ENCODE measurements at regions not wholly inside any gene's neighbourhood (a gene's known extent, or its start where the extent isn't known, plus 50 kb on each side); places are given as distances from the start of the nearest gene placed in this dataset.

DNA sequence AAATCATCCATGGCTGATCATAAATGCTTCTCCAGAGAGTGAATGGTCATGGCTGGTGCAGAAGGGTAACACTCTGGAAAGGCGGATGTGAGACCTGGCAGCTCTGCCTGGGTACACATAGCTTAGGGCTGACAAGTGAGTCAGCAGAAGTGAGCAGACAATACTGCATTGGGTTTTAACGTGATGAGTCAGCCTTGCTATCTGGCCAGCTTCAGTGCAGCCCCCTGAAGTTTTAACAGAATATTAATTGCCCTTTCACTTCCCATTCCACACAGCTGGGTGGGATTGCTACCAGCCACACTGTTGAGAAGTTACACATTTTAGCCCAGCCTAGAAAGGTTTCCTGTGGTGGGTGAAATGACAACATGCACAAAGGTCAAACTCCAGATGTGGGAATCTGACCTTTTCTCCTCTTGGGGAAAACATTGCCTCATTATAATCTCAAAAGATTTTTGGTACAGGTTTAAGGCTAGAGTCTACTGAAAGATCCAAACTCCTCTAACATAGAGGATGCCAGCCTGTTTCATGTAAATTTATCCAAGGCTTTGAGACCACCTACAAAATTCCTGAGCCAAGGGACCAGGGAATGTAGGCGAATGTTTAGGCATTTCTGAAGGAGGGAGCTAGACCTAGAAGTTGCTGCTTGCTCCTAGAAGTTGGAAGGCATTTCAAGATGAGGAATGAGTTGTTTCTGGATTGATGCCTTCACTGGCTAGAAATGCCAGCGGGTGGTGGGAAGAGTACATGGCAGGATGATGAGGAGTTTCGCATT lies 230.3 kb upstream of the PGRMC2 start (continued):
- TF ChIP-seq HNF4G (IDR thresholded peaks at IDR 0.05; ENCODE audit: borderline replicate concordance, low read depth, low read length), result peak; percentile 33; the same call in 1 of the 2 replicates
- no peak for TF ChIP-seq HNF4G (CRISPR knock-in tag; IDR thresholded peaks at IDR 0.05; ENCODE audit: borderline replicate concordance, low read depth)
- no peak for TF ChIP-seq ZNF3 (CRISPR knock-in tag; IDR thresholded peaks at IDR 0.05)
- TF ChIP-seq, protein P1, sequence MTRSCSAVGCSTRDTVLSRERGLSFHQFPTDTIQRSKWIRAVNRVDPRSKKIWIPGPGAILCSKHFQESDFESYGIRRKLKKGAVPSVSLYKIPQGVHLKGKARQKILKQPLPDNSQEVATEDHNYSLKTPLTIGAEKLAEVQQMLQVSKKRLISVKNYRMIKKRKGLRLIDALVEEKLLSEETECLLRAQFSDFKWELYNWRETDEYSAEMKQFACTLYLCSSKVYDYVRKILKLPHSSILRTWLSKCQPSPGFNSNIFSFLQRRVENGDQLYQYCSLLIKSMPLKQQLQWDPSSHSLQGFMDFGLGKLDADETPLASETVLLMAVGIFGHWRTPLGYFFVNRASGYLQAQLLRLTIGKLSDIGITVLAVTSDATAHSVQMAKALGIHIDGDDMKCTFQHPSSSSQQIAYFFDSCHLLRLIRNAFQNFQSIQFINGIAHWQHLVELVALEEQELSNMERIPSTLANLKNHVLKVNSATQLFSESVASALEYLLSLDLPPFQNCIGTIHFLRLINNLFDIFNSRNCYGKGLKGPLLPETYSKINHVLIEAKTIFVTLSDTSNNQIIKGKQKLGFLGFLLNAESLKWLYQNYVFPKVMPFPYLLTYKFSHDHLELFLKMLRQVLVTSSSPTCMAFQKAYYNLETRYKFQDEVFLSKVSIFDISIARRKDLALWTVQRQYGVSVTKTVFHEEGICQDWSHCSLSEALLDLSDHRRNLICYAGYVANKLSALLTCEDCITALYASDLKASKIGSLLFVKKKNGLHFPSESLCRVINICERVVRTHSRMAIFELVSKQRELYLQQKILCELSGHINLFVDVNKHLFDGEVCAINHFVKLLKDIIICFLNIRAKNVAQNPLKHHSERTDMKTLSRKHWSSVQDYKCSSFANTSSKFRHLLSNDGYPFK (CRISPR knock-in tag; IDR thresholded peaks at IDR 0.05; ENCODE audit: borderline replicate concordance), result no peak
- TF ChIP-seq CEBPG (CRISPR knock-in tag; IDR thresholded peaks at IDR 0.05), result 0 out of 2 replicates have a peak, but pooled peaks have one; percentile 10

DNA sequence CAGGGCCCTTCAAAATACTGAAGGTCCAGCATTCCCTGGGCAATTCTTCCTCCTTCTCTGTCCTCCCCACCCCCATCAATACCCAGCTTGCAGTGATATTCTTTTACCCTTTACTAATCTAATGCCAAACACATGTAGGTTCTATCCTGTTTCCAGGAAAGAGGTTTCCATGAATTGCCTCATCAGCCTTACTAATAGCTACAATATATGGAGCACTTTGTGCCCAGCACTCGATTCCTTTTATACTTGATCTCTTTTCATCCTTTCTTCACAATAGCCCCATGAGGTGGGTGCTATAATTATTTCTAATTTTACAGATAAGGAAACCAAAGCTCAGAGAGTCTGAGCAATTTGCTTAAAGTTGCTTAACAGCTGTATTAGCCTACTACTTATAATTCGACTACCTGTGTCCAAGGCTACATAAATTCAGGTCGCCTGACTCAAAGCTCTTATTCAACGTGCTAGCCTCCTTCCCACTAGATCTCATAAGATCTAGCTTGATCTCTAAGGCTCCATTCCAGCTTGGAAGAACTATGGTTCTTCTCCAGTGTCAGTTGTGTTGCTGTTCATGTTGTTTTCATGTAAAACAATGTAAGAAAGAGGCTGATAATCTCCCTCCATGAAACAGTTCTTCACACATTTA lies 229.6 kb upstream of the PGRMC2 start:
- H3K9ac ChIP-seq (ENCODE audit: insufficient read depth, low read depth, low read length), result no peak overlapping the region
- no peaks in the 10 kb centered on the region for H3K27me3 ChIP-seq (ENCODE audit: control insufficient read depth in 1 of 2, insufficient read depth in 2 of 2, low read length in 2 of 2)
- in situ Hi-C loops (cut with HindIII; ENCODE audit: extremely low pct_ligation_motif_present, low pct_unique_long_range_greater_than_20kb) (no loop called here), intact Hi-C loops (cut with micrococcal nuclease; ENCODE audit: unreplicated experiment) (no loop called here)
- no peaks in the 10 kb centered on the region for H3K9me3 ChIP-seq (ENCODE audit: low read length)
- H3K4me3 ChIP-seq (replicated peaks in 1 of 3; ENCODE audit: insufficient read depth in 1 of 3, low read depth in 2 of 3, low read length in 3 of 3), result no peak overlapping the region
- WGBS (ENCODE audit: low lambda C conversion rate), result 13% methylated on average over 4 of the region's 4 CpGs
- ATAC-seq (no peak), DNase-seq (ENCODE audit: low spot score) (no peak), FAIRE-seq (no peak)
- peaks cover 31% of the 10 kb centered on the region for H3K4me1 ChIP-seq (ENCODE audit: insufficient read depth, low read length)
- peak overlapping the region; percentile 59 for H3K4me2 ChIP-seq (ENCODE audit: low read depth, low read length)
- H2AFZ ChIP-seq (ENCODE audit: low read length), result no peak overlapping the region
- no peak overlapping the region for H3K27ac ChIP-seq (ENCODE audit: extremely low read length, insufficient read depth, low read length)
- no peaks in the 10 kb centered on the region for H3K36me3 ChIP-seq (replicated peaks in 1 of 2; ENCODE audit: control insufficient read depth in 1 of 2, insufficient read depth in 2 of 2, low read length in 2 of 2)
- no TSS peak for BruUV-seq (replicated peaks)
- POLR2A ChIA-PET, result no interaction called here
- H4K20me1 ChIP-seq (ENCODE audit: insufficient read depth, low read length), result no peaks in the 10 kb centered on the region
- no peaks in the 10 kb centered on the region for H3K79me2 ChIP-seq (ENCODE audit: insufficient read depth, low read length)
- CTCF ChIA-PET (ENCODE audit: low intra/inter-chr PET ratio, low total read pairs), result no interaction called here
- TF ChIP-seq ZNF772 (CRISPR knock-in tag; IDR thresholded peaks at IDR 0.05) (no peak), ZSCAN30 (CRISPR knock-in tag; IDR thresholded peaks at IDR 0.05) (no peak), DPF2 (CRISPR knock-in tag; IDR thresholded peaks at IDR 0.05; ENCODE audit: borderline replicate concordance, low read depth) (no peak), ZFP41 (CRISPR knock-in tag; IDR thresholded peaks at IDR 0.05; ENCODE audit: borderline replicate concordance) (no peak), ZNF614 (CRISPR knock-in tag; IDR thresholded peaks at IDR 0.05; ENCODE audit: borderline replicate concordance) (no peak), ZNF225 (CRISPR knock-in tag; IDR thresholded peaks at IDR 0.05) (no peak)
- TF ChIP-seq, protein P2, sequence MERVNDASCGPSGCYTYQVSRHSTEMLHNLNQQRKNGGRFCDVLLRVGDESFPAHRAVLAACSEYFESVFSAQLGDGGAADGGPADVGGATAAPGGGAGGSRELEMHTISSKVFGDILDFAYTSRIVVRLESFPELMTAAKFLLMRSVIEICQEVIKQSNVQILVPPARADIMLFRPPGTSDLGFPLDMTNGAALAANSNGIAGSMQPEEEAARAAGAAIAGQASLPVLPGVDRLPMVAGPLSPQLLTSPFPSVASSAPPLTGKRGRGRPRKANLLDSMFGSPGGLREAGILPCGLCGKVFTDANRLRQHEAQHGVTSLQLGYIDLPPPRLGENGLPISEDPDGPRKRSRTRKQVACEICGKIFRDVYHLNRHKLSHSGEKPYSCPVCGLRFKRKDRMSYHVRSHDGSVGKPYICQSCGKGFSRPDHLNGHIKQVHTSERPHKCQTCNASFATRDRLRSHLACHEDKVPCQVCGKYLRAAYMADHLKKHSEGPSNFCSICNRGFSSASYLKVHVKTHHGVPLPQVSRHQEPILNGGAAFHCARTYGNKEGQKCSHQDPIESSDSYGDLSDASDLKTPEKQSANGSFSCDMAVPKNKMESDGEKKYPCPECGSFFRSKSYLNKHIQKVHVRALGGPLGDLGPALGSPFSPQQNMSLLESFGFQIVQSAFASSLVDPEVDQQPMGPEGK (CRISPR knock-in tag; IDR thresholded peaks at IDR 0.05), result no peak
- TF ChIP-seq, protein P3, sequence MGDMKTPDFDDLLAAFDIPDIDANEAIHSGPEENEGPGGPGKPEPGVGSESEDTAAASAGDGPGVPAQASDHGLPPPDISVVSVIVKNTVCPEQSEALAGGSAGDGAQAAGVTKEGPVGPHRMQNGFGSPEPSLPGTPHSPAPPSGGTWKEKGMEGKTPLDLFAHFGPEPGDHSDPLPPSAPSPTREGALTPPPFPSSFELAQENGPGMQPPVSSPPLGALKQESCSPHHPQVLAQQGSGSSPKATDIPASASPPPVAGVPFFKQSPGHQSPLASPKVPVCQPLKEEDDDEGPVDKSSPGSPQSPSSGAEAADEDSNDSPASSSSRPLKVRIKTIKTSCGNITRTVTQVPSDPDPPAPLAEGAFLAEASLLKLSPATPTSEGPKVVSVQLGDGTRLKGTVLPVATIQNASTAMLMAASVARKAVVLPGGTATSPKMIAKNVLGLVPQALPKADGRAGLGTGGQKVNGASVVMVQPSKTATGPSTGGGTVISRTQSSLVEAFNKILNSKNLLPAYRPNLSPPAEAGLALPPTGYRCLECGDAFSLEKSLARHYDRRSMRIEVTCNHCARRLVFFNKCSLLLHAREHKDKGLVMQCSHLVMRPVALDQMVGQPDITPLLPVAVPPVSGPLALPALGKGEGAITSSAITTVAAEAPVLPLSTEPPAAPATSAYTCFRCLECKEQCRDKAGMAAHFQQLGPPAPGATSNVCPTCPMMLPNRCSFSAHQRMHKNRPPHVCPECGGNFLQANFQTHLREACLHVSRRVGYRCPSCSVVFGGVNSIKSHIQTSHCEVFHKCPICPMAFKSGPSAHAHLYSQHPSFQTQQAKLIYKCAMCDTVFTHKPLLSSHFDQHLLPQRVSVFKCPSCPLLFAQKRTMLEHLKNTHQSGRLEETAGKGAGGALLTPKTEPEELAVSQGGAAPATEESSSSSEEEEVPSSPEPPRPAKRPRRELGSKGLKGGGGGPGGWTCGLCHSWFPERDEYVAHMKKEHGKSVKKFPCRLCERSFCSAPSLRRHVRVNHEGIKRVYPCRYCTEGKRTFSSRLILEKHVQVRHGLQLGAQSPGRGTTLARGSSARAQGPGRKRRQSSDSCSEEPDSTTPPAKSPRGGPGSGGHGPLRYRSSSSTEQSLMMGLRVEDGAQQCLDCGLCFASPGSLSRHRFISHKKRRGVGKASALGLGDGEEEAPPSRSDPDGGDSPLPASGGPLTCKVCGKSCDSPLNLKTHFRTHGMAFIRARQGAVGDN (CRISPR knock-in tag; IDR thresholded peaks at IDR 0.05), result no peak

Measured in HepG2 (cell line).